Stimulated activated CD8-positive, alpha-beta memory T cell treated with anti-CD3 and anti-CD28 coated beads, Interleukin-15, amount 100 ng/mL, for 1 hour (primary cell): ENCODE measurements at regions not wholly inside any gene's neighbourhood (a gene's known extent, or its start where the extent isn't known, plus 50 kb on each side); places are given as distances from the start of the nearest gene placed in this dataset.

Experiments used
- DNase-seq: peaks from one replicate; pipeline ENCODE4 v3.0.0-alpha.2; 2020; ENCODE audit warnings: low read depth

DNA sequence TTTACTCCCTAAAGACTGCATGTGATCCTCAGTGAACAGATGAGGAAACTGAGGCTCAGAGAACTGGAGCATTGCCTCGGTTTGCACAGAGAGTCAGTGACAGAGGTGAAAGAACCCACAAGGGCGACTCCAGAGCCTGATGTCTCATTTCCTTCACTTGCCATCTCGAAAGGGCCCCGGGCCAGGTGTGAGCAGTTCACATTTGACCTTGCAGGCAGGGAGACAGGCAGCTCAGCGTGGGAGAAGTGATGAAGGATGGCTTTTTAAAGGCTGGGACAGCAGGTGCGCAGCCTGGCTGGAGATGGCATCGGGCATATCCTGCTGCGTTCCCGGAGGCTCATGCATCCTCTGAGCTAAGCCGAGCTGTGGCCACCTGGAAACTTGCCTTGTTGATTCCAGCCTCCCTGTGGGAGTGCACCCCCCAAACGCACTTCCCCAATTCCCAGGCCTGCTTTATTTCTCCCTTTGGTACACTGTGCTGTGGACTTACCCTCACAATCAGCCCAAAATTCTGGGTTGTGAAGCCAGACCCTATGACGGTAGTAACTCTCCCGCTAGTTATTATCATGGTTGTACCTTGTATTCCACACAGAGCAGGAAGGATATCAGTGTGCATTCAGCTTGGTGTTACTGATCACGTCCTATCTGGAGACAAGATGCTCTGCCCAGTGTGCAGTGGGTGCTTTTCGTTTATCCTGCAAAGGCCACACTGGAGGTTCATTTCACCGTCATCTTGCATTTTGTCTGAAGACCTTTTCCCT is 753.2 kb upstream of the EEF2KMT start:
- no peak for DNase-seq

DNA sequence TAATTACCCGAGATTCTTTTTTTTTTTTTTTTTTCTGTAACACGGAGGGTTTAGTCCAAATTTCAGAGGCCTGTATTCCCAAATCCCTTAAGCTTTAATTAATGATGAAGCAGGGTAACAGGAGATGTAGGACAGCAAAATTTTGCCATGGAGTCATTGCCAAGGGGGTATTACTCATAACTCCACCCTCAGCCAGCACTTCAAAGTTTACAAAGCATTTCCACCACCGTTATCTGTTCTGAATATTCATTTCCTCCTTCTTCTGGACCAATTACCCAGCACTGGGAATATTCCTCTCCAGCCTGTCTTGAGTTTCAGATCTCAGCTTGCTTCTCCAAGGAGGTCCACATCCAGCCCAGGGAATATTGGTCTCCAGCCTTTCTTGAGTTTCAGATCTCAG is 747.5 kb upstream of the EEF2KMT start:
- no peak for DNase-seq

DNA sequence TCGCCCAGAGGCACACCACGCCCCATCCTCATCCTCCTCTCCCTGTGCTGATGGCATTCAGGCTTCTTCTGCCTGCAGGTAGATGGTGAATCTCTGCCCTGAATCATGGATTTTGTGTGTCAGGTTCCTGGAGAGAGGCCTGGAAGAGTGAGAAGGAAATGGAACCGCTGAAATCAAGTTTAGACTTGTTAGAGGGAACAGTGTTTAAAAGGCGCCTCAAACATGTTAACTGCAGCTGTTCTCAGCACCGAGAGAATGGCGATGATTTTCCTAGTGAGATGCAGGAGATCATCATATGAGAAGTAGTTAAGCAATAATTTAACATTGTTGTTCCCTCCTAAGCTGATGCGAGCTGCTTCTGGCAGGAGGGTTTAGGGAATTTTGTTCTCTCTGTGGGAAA is 744.4 kb upstream of the EEF2KMT start:
- no peak for DNase-seq

DNA sequence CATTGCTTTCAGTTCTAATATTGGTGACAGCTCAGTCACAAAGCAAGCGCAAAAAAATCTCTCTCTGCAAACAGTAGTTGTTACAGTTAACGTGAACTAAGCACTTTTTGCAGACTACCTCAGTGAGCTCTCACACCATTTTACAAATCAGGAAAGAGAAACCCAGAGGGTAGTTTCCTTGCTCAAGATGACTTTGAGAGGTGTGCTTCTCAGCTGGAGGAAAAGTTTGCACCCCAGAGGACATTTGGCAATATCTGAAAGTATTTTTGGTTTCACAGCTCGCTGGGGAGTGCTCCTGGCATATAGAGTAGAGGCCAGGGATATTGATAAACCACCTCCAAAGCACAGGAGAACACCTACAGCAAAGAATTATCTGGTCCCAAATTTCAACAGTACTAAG is 741.1 kb upstream of the EEF2KMT start:
- DNase-seq, result no peak

DNA sequence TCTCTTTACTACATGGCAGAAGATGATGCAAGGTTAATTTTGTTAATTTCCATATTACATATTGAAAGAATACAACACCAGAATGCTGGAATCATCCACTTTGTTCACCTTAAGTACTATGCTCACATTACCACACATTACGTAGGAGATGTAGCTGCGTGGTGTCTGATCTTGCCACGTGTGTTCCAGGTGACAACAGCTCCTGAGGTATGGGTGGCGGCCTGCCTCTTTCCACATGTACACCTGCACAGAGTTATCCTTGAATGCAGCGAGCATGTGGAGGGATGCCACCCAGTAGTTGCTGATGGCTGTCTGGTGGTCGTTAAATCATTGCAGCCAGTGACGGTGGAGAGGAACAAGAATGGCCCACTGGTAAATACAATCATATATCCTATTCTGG is 740.5 kb upstream of the EEF2KMT start:
- no peak for DNase-seq

DNA sequence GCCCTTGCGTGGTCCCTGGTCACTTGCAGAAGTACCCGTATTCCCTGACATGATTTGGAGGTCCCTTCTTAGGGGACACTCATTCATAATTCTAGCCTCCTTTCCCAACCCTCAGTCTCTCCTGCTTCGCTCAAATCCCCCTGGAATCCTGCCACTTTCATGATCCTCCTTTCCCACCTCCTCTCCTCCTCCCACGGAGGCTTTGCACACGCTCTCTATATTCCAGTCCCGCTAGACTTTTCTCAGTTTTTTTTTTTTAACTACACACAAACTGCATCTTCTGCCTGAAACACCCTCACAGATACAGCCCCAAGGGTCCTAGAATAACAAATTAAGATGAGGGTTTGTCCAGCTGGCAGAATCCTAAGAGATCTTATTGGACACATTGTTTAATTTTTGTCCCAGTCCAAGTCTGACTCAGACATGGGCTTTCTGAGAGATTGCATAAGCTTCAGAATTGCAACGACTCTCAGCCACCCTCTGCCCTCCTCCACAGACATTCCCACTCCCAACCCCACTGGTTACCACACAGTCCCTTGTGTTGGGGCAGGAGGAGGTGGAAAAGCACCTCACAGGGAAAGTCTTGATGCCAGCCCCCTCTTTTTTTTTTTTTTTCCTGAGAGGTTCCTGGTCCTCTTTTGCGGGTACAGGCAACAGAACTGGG is 739.5 kb upstream of the EEF2KMT start:
- no peak for DNase-seq

DNA sequence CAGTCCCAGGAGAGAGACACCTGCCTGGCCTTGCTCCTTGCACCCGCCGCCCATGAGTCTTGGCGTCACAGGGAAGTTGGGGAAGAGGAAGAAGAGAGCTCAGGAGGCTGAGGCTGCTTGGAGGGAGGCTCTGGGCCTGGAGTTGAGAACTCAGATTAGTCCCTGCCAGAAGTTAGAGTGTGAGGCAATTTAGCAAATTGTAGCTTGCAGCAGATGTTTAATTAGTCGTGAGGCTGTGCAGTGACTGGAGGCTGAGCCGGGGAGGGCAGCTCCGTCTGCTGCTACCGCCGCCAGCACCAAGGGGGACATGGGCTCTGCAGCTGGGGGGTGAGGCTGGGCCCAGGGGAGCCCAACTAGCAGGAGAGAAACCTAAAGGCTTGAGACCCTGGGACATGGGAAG is 738.3 kb upstream of the EEF2KMT start:
- no peak for DNase-seq

DNA sequence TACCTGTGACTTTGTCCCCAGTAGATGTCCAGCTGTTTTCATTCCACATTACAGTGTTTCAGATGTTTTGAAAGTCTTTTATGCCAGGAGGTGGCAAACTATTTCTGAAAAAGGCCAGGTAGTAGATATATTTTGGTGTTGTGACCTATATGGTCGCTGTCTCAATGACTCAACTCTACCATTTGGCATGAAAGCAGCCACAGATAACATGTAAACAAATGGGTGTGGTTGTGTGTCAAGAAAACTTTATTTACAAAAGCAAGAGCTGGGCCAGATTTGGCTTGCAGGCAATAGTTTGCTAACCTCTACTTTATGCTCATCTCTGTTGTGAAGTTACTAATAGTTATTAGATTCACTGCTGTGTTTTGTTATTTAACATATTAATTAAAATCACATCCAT is 728.7 kb upstream of the EEF2KMT start:
- DNase-seq, result no peak

DNA sequence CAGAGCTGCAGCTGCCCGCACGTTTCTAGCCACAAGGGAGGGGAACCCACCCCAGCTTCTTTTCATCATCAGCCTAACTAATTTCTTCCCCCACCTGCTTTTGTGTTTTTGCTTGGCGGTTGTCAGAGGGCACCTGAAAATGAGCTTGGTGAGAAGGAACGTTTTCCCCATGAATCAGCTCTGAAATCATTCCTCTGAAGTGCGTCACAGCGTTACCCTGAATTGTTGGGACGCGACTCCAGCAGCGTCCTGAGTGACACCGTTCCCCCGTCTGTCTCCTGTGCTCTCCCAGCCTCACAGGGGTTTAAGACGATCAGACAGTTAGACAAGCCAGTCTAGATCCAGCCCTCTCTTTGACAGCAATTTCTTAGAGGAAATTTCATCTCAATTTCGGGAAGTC is 722.9 kb upstream of the EEF2KMT start:
- no peak for DNase-seq

DNA sequence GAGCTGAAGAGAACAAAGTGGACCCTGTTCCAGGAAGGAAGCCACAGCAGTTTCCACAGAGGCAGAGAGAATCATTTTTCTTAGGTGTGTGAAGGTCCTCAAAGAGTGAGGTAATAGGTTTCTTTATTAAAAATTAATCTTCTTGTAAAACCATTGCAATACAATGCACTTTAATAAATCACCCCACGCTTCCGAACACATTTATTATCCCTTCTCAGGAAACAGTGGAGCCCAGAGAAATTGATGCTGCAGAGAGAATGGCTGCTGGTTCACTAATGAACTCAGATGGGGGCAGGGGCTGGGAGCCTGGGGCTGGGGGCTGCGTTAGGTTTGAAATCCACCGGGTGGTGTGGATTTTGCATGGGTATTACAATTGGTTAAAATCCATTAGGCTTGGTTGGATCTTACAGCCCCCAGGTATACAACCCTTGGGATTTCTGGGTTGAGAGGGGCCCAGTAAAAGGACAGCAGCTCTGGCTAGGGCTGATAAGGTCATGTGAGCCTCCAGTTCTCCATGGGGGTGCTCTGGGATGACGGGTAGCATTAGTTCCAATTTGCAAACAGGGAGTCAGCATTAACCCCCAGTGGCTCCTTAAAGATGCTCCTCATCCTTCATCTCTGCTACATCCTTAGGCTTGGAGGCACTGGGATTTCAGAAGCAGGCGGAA is 718.1 kb upstream of the EEF2KMT start:
- DNase-seq, result no peak

DNA sequence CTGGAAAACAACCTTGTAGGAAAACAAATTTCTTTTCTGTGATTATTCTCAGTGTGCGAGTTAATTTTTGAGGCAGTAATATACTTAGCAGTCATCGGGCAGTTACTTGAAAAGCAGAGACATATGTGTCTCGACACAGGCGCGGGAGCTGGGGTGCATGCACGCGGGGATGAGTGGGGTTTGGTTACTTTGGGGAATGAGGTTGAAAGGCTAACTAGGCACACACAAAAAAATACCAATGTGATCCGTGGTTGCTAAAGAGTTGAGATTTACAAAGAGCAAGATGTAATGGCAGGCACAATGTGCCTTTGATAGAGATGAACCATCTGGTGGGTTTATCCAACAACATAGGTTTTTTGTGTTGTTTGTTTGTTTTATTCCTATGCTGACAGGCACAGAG is 703.8 kb upstream of the EEF2KMT start:
- no peak for DNase-seq

DNA sequence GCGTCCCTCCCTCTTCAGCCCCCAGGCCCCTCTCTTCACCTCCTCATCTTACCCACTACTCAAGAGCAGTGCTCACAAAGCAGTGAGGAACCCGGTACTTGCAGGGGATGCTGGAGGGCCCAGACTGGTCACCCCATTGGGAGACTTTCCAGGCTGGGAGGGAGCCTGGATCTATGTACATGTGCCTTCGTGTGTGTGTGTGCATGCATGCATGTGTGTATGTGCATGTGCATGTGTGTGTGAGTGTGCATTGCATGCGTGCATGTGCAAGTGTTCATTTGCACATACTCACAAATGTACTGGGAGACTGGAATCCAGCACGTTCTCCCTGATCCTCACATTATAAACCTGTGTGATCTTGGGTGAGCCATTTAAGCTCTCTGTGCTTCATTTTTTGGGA is 696.0 kb upstream of the EEF2KMT start:
- DNase-seq, result no peak

DNA sequence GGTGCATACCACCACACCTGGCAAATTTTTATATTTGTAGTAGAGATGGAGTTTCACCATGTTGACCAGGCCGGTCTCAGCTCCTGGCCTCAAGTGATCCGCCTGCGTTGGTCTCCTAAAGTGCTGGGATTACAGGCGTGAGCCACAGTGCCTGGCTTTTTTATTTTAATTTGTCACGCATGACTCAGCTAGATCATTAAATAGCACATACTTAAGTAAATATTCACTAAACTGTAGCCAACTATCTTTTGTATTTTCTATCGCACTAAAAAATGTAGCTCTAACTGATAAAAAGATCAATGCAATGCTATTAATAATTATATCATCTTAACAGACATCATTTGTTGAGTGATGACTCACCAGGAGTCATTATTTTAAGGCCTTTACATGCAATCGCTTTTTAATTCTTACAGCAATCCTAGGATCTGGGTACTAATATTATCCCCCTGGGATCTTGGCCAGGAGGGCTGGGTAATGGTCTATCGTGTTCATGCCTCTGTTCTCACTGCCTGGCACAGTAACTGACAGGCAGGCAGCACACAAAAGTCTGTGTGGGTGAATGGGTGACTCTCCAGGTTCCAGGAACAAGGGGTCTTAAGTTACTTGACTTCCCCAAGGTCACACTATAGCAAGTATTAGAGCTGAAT is 693.5 kb upstream of the EEF2KMT start:
- no peak for DNase-seq

DNA sequence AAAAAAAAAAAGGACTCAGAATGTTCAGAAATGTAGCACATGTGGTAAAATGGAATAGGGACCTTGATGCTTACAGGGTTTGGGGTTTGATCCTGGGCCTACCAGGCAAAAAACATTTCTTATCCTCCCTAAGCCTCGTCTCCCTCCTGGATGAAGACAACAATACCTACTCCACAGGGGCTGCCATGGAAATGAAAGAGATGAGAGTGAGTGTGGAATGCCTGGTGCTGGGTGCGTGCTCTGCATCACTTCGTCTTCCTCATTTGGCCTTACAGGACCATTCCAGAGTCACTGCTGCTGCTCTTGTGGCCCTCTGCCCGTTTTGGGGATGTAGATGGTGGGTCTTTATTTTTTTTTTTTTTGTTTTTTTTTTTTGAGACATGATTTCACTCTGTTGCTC is 692.9 kb upstream of the EEF2KMT start:
- no peak for DNase-seq

DNA sequence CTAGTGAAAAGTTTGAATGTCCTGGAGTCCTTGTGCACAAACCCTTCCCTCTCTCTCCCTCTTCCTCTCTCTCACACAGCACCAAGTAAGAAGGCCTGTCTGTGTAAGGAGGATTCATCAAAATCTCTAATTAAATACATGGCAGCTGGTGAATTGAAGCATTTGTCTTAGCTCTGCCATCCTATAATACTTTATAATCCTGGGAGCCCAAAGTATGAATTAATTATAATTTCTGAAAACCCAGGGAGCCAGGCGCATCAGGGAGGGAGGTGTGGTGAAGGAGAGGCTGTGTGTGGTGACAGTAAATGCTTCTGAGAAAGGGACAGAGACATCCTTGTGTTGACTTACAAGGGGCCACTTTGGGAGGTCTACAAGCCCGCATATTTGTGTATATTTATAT is 691.4 kb upstream of the EEF2KMT start:
- no peak for DNase-seq

DNA sequence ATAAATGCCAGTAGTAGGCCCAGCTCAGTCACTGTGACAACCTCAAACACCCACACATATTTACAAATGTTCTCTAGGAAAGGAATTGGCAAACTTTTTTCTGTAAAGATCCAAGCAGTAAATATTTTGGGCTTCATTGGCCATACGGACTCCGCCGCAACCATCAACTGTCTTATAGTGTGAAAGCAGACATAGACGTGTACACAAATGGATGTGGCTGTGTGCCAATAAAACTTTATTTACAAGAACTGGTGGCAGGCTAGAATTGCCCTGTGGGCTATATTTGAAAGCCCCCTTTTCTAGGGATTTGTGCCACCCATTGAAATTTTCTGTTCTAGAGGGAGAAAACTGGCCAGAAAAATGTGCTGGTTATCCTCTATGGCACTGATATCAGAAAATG is 683.8 kb upstream of the EEF2KMT start:
- DNase-seq, result no peak

DNA sequence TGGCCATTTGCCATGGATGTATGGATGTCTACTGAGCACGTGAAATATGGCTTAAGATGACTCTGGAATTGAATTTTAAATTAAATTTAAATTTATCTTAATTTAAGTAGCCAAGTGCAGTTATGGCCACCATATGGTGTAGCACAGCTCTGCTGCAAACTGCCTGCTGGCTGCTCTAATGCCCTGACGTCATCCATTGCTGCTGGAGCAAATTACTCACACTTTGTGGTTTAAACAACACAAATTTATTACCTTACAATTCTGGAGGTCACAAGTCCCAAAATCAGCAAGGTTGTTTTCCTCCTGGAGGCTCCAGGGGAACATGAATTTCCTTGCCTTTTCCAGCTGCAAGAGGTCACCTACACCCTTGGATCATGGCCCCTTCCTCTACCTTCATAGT is 679.3 kb upstream of the EEF2KMT start:
- no peak for DNase-seq

DNA sequence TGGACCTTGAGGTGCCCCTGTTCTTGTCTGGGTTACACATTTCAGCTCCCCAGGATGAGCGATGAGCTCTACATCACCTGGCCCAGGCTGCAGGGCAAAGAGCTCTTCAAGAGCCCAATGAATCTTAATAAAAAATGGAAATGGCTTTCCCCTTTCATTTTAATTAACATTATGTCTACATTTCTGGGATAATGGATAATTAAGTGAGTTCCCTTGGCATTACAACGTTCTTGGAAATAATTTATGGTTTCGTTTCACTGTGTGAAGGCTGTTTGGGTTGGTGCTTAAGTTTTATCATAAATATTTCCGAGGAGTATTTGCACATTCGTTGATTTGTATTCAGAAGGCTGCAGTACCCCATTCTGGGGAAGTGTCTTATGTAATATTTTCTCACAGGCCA is 678.3 kb upstream of the EEF2KMT start:
- no peak for DNase-seq

DNA sequence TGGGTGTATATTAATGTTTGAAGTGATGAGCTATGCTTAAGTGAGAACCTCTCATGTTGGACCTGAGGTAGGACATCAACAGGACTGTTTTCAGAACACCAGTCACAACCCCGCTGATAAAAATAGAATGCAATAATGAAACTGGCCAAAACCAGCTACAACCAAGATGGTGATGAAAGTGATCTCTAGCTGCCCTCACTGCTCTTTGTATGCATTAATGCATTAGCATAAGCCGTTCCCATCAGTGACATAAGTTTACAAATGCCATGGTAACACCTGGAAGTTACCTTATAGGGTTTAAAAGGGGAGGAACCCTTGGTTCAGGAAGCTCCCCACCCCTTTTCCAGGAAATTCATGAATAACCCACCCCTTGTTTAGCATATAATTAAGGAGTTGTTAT is 672.5 kb upstream of the EEF2KMT start:
- DNase-seq, result no peak

DNA sequence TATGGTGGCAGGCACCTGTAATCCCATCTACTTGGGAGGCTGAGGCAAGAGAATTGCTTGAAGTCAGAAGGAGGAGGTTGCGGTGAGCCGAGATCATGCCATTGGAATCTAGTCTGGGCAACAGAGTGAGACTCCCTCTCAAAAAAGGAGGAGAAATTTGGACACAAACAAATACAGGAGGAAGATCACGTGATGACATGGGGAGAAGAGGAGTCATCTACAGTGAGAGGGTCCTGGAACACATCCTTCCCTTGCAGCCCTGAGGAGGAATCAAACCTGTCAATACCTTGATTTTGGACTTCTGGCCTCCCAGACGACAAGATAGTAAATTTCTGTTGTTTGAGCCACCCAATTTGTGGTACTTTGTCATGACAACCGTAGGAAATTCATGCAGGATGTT is 671.9 kb upstream of the EEF2KMT start:
- no peak for DNase-seq

DNA sequence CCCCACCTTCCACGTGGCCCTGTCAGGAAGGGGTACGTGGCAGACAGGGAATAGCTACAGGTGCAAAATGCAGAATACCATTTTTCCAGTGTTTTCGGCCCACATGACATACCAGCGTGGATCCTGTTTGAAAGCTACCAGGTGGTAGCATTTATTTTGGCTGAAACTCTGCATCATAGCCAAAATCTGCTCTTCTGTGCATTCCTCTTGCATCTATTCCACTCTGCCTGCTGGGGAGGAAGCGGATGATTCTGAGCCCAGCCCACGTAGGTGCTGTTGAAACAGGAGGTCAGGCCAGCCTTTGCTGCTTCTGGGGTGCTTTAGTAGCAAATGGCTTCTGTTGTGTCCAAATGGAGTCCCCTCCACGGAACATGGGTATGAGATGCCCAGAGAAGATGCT is 670.9 kb upstream of the EEF2KMT start:
- no peak for DNase-seq

DNA sequence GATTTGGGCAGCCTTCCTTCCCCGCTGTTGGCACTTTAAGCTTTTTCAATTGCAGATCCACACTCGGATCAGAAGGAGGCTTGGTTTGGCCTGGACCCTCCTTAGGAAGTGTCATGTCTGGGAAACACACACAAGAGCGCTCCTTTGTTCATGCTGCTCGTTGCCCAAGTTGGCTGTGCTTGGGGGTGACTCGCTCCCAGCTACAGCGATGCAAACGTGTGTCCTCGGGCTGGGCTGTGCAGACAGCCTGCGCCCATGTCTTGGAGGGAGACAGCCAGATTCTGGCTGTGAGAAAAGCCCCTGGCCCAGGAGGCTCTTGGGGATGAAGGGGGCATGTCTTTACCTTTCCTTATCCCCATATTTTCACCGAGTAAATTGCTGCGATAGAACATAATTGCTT is 665.6 kb upstream of the EEF2KMT start:
- no peak for DNase-seq

DNA sequence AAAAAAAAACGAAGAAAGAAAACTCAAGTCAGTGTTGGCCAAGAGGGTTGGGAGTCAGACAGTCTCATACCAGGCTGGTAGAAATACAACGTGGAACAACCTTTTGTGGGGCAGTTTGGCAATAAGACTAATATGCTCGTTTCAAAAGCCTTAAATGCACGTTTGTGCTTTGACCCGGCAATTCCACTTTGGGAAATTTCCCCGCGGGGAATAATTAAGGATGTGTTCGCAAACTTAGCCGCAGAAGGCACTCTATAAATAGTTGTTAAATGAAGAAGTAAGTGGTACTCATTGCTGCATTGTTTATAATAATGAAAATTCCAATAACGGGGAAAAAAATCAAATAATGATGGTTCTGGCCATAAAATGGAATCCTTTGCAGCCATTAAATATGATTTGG is 664.8 kb upstream of the EEF2KMT start:
- DNase-seq, result no peak
